Right atrium auricular region (tissue), 2 donors: ENCODE measurements at regions not wholly inside any gene's neighbourhood (a gene's known extent, or its start where the extent isn't known, plus 50 kb on each side); places are given as distances from the start of the nearest gene placed in this dataset.
A peak's percentile ranks its signal among the peaks of the same experiment; 100 is the strongest.

Experiments
- DNase-seq: peaks from one replicate; pipeline ENCODE4 v3.0.0-alpha.2; 2019; ENCODE audit warnings: low spot score
- H3K27ac ChIP-seq, 2 donors: fragments of 200-600 bp; sonication (generic); 1 replicate in 1 of 2; 2 replicates in 1 of 2; pipeline ENCODE4 v1.5.1; 2016 to 2019
- H3K27me3 ChIP-seq, 2 donors: fragments of 200-600 bp; sonication (generic); one replicate each; pipeline versions ENCODE4 v1.5.1 to v1.6.0; 2017 to 2019
- H3K36me3 ChIP-seq: fragments of 200-600 bp; sonication (generic); one replicate; pipeline ENCODE4 v1.5.1; 2016
- H3K4me1 ChIP-seq, 2 donors: fragments of 200-600 bp; sonication (generic); one replicate each; pipeline versions ENCODE4 v1.5.1 to v1.6.0; 2017 to 2019
- H3K4me3 ChIP-seq, 2 donors: fragments of 200-600 bp; sonication (generic); 1 replicate in 1 of 2; 2 replicates in 1 of 2; pipeline ENCODE4 v1.5.1; 2017 to 2019; ENCODE audit warnings: mild to moderate bottlenecking in 1 of 2, moderate library complexity in 1 of 2
- H3K9me3 ChIP-seq, 2 donors: fragments of 200-600 bp; sonication (generic); one replicate each; pipeline ENCODE4 v1.5.1; 2019
- TF ChIP-seq, protein P1 (sequence below), 2 donors: fragments of 200-600 bp; sonication (generic); IDR thresholded peaks; one replicate each; pipeline ENCODE4 v1.5.1; 2019; ENCODE audit warnings: antibody characterized with exemption in 2 of 2

DNA sequence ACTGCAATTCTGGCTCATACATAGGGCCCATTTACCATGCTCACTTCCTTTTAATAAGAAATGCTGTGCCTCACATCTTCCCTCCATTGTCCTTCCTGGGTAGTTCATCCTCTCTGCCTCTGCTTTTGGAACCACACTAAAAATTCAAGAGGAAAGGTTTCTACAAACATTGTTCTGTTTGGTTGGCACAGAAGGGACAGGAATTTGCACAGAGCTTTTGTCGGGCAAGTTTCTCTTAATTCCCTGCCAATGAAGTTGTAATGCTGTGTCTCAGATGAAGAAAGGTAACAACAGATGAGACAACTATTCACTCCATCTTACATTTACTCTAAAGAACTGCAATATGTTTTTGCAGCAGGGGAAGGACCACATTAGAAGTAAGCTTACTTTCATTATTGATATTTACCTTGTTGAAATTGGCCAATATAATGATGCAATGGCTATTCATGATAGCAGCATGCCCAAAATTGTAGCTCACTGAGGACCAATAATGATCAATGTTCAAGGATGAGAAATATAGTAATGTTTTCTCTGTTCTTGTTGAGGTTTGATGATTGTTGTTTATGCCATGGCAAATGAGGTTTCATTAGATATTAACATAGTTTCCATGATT lies 82.5 kb upstream of the HMHB1 start:
- no peak for DNase-seq
- no peaks in the 10 kb centered on the region for H3K27me3 ChIP-seq
- peaks cover 0 to 12% of the 10 kb centered on the region in 2 donors for H3K4me1 ChIP-seq
- peaks cover 0 to 9% of the 10 kb centered on the region in 2 donors for H3K9me3 ChIP-seq
- TF ChIP-seq, protein P1, sequence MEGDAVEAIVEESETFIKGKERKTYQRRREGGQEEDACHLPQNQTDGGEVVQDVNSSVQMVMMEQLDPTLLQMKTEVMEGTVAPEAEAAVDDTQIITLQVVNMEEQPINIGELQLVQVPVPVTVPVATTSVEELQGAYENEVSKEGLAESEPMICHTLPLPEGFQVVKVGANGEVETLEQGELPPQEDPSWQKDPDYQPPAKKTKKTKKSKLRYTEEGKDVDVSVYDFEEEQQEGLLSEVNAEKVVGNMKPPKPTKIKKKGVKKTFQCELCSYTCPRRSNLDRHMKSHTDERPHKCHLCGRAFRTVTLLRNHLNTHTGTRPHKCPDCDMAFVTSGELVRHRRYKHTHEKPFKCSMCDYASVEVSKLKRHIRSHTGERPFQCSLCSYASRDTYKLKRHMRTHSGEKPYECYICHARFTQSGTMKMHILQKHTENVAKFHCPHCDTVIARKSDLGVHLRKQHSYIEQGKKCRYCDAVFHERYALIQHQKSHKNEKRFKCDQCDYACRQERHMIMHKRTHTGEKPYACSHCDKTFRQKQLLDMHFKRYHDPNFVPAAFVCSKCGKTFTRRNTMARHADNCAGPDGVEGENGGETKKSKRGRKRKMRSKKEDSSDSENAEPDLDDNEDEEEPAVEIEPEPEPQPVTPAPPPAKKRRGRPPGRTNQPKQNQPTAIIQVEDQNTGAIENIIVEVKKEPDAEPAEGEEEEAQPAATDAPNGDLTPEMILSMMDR (IDR thresholded peaks at IDR 0.05), result no peak
- H3K27ac ChIP-seq, result no peak overlapping the region
- no peaks in the 10 kb centered on the region for H3K36me3 ChIP-seq
- H3K4me3 ChIP-seq, result no peak overlapping the region

DNA sequence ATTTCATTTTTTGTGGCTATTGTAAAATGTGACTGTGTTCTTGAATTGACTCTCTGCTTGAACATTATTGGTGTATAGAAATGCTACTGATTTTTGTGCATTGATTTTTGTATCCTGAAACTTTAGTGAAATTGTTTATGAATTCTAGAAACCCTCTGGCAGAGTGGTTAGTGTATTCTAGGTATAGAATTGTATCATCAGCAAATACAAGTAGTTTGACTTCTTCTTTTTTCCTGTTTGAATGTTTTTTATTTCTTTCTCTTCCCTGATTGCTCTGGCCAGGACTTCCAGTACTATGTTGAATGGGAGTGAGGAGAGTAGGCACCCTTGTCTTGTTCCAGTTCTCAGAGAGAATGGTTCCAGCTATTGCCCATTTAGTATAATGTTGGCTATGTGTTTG lies 88.8 kb upstream of the HMHB1 start:
- H3K36me3 ChIP-seq, result no peaks in the 10 kb centered on the region
- peaks cover 0 to 17% of the 10 kb centered on the region in 2 donors for H3K9me3 ChIP-seq
- H3K27me3 ChIP-seq, result no peaks in the 10 kb centered on the region
- H3K4me1 ChIP-seq, result no peaks in the 10 kb centered on the region
- H3K27ac ChIP-seq, result no peak overlapping the region
- TF ChIP-seq, protein P1 (IDR thresholded peaks at IDR 0.05), result no peak
- no peak for DNase-seq
- H3K4me3 ChIP-seq, result no peak overlapping the region

DNA sequence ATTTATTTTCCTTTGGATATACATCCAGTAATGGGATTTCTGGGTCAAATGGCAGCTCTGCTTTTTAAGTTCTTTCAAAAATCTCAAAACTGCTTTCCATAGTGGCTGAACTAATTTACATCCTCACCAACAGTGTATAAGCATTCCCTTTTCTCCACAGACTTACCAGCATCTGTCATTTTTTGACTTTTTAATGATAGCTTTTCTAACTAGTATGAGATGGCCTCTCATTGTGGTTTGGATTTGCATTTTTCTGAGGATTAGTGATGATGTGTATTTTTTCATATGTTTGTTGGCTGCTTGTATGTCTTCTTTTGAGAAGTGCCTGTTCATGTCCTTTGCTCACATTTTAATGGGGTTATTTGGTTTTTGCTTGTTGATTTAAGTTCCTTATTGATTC lies 90.0 kb upstream of the HMHB1 start:
- Histone ChIP-seq H3K27ac (no peak overlapping the region), H3K9me3 (peaks cover 0 to 17% of the 10 kb centered on the region in 2 donors), H3K36me3 (no peaks in the 10 kb centered on the region), H3K4me1 (peaks cover 0 to 10% of the 10 kb centered on the region in 2 donors), H3K4me3 (no peak overlapping the region), H3K27me3 (no peaks in the 10 kb centered on the region)
- no peak for DNase-seq
- TF ChIP-seq, protein P1 (IDR thresholded peaks at IDR 0.05), result no peak

DNA sequence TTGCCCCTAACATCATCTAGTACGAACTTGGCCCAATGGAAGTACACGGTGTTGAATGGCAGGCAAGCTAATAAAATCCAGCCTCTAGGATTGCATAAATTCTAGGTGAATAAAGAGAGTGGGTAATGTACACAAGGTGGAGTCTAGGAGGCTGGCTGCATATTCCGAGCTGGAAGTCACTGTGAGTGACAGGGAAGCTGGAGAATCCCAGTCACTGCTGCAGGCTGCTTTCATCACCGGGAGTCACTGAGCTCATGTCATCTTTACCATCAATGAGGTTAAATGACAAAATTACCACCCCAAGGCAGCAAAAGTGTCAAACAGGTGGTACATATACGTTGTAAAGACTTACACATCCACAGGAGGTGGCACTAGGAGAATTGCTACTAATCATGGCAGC lies 91.3 kb upstream of the HMHB1 start:
- TF ChIP-seq, protein P1 (IDR thresholded peaks at IDR 0.05), result no peak
- Histone ChIP-seq H3K27ac (no peak overlapping the region), H3K27me3 (no peaks in the 10 kb centered on the region), H3K4me1 (peaks cover 0 to 11% of the 10 kb centered on the region in 2 donors), H3K36me3 (no peaks in the 10 kb centered on the region), H3K9me3 (peaks cover 0 to 17% of the 10 kb centered on the region in 2 donors), H3K4me3 (no peak overlapping the region)
- no peak for DNase-seq

DNA sequence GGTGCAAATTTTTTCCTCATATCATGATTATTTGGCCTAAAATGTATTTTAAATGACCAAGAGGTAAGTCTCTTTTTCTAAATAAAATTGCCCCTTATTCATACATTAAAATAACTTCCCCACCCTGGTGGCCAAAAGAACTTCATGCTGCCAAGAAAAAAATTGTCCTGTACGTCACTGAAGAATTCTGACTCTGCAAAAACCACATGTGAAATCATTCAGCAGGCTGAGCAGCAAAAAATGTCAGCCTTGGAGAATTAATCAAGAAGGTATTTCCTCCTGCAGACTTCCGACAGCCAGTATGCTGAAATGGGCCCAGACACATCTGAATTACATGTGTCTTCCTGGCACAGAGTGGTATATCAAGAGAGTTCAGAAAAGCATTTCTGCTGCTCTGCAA lies 94.6 kb upstream of the HMHB1 start:
- H3K36me3 ChIP-seq, result no peaks in the 10 kb centered on the region
- TF ChIP-seq, protein P1 (IDR thresholded peaks at IDR 0.05), result no peak
- H3K9me3 ChIP-seq, result no peaks in the 10 kb centered on the region
- H3K4me3 ChIP-seq, result no peak overlapping the region
- H3K27me3 ChIP-seq, result no peaks in the 10 kb centered on the region
- peaks cover 0 to 24% of the 10 kb centered on the region in 2 donors for H3K4me1 ChIP-seq
- H3K27ac ChIP-seq, result peak overlapping the region in 1 of 2 donors; percentile 4
- DNase-seq, result no peak

DNA sequence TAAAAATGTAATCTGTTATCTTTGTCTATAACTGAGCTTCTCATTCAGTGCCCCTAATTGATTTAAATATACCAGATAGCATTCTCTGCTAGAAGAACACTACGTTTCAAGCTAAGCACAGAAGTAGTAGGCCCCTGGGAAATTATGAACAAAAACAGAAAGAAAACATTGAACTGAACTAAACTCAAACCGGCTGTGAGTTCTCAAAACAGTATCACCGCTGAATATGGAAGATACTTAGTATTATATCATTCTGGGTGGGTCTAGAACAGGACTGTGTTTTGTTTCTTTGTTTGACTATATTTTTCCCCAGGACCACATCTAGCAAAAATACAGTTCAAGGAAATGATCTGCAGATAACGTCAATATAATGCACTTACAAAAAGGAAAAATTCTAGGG lies 95.1 kb upstream of the HMHB1 start:
- no peak overlapping the region for H3K4me3 ChIP-seq
- TF ChIP-seq, protein P1 (IDR thresholded peaks at IDR 0.05), result no peak
- no peak for DNase-seq
- peak overlapping the region in 1 of 2 donors; percentile 4 for H3K27ac ChIP-seq
- no peaks in the 10 kb centered on the region for H3K36me3 ChIP-seq
- peaks cover 0 to 24% of the 10 kb centered on the region in 2 donors for H3K4me1 ChIP-seq
- no peaks in the 10 kb centered on the region for H3K9me3 ChIP-seq
- no peaks in the 10 kb centered on the region for H3K27me3 ChIP-seq
